ENCODE measurements at regions not wholly inside any gene's neighbourhood (a gene's known extent, or its start where the extent isn't known, plus 50 kb on each side); places are given as distances from the start of the nearest gene placed in this dataset.

DNA sequence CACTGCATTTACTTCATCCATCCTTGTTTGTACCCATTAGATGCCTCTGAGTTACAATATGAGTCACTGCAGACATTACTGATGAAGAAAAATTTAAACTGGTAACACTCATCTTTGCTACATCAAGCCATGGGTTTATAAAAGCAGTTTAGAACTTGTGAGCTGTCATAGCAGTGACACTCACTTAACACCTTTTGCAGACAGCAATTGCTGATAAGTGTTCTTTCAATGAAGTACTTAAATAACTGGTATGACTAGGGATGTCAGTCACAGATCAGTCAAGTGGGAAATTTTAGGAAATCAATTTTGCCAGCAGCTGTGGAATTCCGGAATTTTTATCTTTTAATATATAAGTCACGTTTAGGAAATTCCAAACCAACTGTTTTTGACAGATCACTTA is 643.0 kb downstream of the TBL1XR1 start:
- no peak for DNase-seq (ENCODE audit: low spot score in 2 of 2)
- no peaks in the 10 kb centered on the region for H3K4me1 ChIP-seq
- H3K27me3 ChIP-seq: no peaks in the 10 kb centered on the region
- no peaks in the 10 kb centered on the region for H3K36me3 ChIP-seq
- H3K9me3 ChIP-seq: no peaks in the 10 kb centered on the region
- no peak overlapping the region for H3K4me3 ChIP-seq
- intact Hi-C loops (cut with DNase I): no loop called here
- no peak for TF ChIP-seq CTCF (IDR thresholded peaks at IDR 0.05)
- H3K27ac ChIP-seq: no peak overlapping the region

- no peak overlapping the region for H3K4me3 ChIP-seq
- H3K9me3 ChIP-seq: peaks cover 0 to 14% of the 10 kb centered on the region in 2 donors
- H3K36me3 ChIP-seq: no peaks in the 10 kb centered on the region
- H3K4me1 ChIP-seq: no peaks in the 10 kb centered on the region
- H3K27me3 ChIP-seq: no peaks in the 10 kb centered on the region
- H3K27ac ChIP-seq: no peak overlapping the region
- intact Hi-C loops (cut with DNase I): no loop called here
- no peak for TF ChIP-seq CTCF (IDR thresholded peaks at IDR 0.05)
- no peak for DNase-seq (ENCODE audit: low spot score in 2 of 2)
Observed at GRCh38 chr3:176526942-176527341, 670.3 kb downstream of the TBL1XR1 start.

DNA sequence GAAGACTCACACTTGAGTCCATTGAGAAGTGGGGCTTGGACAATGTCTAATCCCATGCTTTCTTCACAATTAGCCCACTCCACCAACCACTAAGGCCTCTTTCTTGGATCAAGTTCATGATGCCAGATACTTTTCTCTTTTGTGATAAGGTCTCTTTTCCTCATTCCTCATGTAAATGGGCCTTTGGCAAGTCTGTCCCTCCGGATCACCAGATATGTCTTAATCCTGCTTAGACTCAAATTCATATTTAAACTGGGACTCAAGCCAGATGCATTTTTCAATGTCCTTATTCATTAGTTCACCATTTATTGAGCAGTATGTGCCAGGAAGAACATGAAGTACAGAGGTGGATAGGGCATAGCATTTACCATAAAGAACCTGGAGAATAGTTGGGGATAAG is 671.1 kb downstream of the TBL1XR1 start:
- intact Hi-C loops (cut with DNase I): no loop called here
- H3K27me3 ChIP-seq: no peaks in the 10 kb centered on the region

DNA sequence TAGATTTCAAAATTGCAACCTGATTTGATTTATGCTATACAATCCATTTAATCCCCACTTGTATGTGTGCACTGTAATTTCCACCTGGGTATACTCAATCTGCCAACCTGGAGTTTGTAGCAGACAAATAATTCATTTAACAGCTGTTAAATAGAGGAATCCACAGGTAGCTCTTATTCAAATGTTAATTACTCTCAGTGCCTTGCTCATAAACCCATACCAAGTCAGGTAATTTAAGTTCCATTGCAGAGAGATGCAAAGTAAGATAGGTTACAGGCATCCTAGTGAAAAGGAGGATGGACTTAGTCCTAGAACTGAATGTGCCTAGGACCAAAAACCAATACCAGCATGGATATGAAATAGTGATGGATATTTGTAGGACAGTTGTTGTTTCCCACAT is 674.2 kb downstream of the TBL1XR1 start:
- no peak for TF ChIP-seq CTCF (IDR thresholded peaks at IDR 0.05)
- Histone ChIP-seq H3K4me1 (no peaks in the 10 kb centered on the region), H3K27ac (no peak overlapping the region), H3K9me3 (no peaks in the 10 kb centered on the region), H3K4me3 (no peak overlapping the region), H3K27me3 (no peaks in the 10 kb centered on the region), H3K36me3 (no peaks in the 10 kb centered on the region)
- no peak for DNase-seq (ENCODE audit: low spot score in 2 of 2)
- intact Hi-C loops (cut with DNase I): no loop called here

More for the DNA sequence above, 671.1 kb downstream of the TBL1XR1 start:
- no peak for DNase-seq (ENCODE audit: low spot score in 2 of 2)
- Histone ChIP-seq H3K9me3 (peaks cover 0 to 9% of the 10 kb centered on the region in 2 donors), H3K4me1 (no peaks in the 10 kb centered on the region), H3K27ac (no peak overlapping the region), H3K36me3 (no peaks in the 10 kb centered on the region), H3K4me3 (no peak overlapping the region)
- TF ChIP-seq CTCF (IDR thresholded peaks at IDR 0.05): no peak

DNA sequence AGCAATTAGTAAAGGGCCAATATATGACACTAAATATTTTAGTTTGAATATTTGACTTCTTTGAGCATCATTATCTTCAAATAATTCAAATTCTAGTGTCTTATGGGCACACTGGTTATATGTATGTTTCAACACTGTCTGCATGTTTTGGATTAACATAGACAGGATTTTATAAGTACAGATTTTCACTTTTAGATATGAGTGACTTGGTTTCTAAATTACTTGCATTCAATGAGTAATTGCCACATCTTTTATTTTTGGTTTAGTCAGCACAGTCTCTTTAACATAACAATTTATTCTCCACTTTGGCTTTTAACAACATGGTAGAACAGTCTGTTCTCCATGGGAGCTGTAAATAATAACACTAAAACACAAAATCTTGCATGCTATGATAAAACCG is 674.8 kb downstream of the TBL1XR1 start:
- Histone ChIP-seq H3K4me3 (no peak overlapping the region), H3K27ac (no peak overlapping the region), H3K9me3 (no peaks in the 10 kb centered on the region), H3K36me3 (no peaks in the 10 kb centered on the region), H3K4me1 (no peaks in the 10 kb centered on the region), H3K27me3 (no peaks in the 10 kb centered on the region)
- intact Hi-C loops (cut with DNase I): no loop called here
- no peak for TF ChIP-seq CTCF (IDR thresholded peaks at IDR 0.05)
- no peak for DNase-seq (ENCODE audit: low spot score in 2 of 2)

- intact Hi-C loops (cut with DNase I): no loop called here
- no peak overlapping the region for H3K4me3 ChIP-seq
- no peaks in the 10 kb centered on the region for H3K9me3 ChIP-seq
Observed at GRCh38 chr3:176521531-176522175, 675.6 kb downstream of the TBL1XR1 start.

More at GRCh38 chr3:176521531-176522175, 675.6 kb downstream of the TBL1XR1 start:
- H3K27ac ChIP-seq: no peak overlapping the region
- H3K36me3 ChIP-seq: no peaks in the 10 kb centered on the region
- no peak for TF ChIP-seq CTCF (IDR thresholded peaks at IDR 0.05)
- no peaks in the 10 kb centered on the region for H3K4me1 ChIP-seq
- H3K27me3 ChIP-seq: no peaks in the 10 kb centered on the region
- no peak for DNase-seq (ENCODE audit: low spot score in 2 of 2)
